K562 (cell line): ENCODE measurements at regions not wholly inside any gene's neighbourhood (a gene's known extent, or its start where the extent isn't known, plus 50 kb on each side); places are given as distances from the start of the nearest gene placed in this dataset.

Experiments
- ATAC-seq: fragments of 200-7000 bp; cut with Tn5 transposase; 3 replicates; pipeline ENCODE4 v1.9.1; 2020; ENCODE audit warnings: moderate library complexity
- BruUV-seq: library from RNA; stranded (reverse); fragments of 400-500 nt; replicated peaks from 2 replicates; lab custom pipeline; 2021; lab: Mats Ljungman, UMichigan
- CTCF ChIA-PET: fragments of 300-600 bp; formaldehyde crosslinking; extraction: SDS; loops from one replicate; lab custom pipeline; 2021; ENCODE audit warnings: low intra/inter-chr PET ratio; lab: Yijun Ruan, JAX
- POLR2A ChIA-PET: fragments of 300-600, 350-650 bp; sonication (Branson Sonifier 250); formaldehyde crosslinking; extraction: SDS; loops from one replicate; lab custom pipeline; 2021; ENCODE audit warnings: antibody characterized with exemption, inconsistent platforms; lab: Yijun Ruan, JAX
- DNase-seq, 4 experiments: peaks; one replicate each; pipeline versions ENCODE4 v3.0.0 to v3.0.0-alpha.2; 2011 to 2018; ENCODE audit warnings: low spot score in 3 of 4, mixed read lengths in 3 of 4; ENCODE audit errors: extremely low read depth in 1 of 4
- FAIRE-seq: peaks from 2 replicates; lab custom pipeline; 2011; peaks lifted over from hg19 to GRCh38; lab: Jason Lieb, UNC
- H2AFZ ChIP-seq: 2 replicates; pipeline ENCODE4 v1.6.0; 2011; ENCODE audit warnings: low read depth, low read length, control low read depth, inconsistent platforms
- H3K27ac ChIP-seq: fragments of 200-600 bp; 3 replicates; pipeline ENCODE4 v1.8.0; 2011; ENCODE audit warnings: low read depth, mild to moderate bottlenecking, control low read depth, inconsistent platforms, low read length, moderate library complexity, mixed read lengths; ENCODE audit errors: extremely low read depth
- H3K27me3 ChIP-seq, 2 experiments: fragments of 300-600 bp in 1 of 2; 2 replicates in 1 of 2; 3 replicates in 1 of 2; pipeline versions ENCODE4 v1.6.0 to v1.8.0; 2011; ENCODE audit warnings: inconsistent platforms in 2 of 2, low read length in 2 of 2, mild to moderate bottlenecking in 1 of 2, mixed read lengths in 1 of 2, moderate library complexity in 1 of 2; ENCODE audit not compliant: control insufficient read depth in 2 of 2, insufficient read depth in 2 of 2
- H3K36me3 ChIP-seq: fragments of 300-600 bp; 3 replicates; pipeline ENCODE4 v1.8.0; 2011; ENCODE audit warnings: mild to moderate bottlenecking, low read length, inconsistent platforms; ENCODE audit not compliant: control insufficient read depth, insufficient read depth
- H3K4me1 ChIP-seq, 2 experiments: fragments of 200-600 bp in 1 of 2; replicated peaks in 1 of 2; 2 replicates in 1 of 2; 3 replicates in 1 of 2; pipeline versions ENCODE4 v1.5.1 to v1.8.0; 2011; ENCODE audit warnings: inconsistent platforms in 2 of 2, low read length in 2 of 2, mild to moderate bottlenecking in 1 of 2, mixed read lengths in 1 of 2, moderate library complexity in 1 of 2; ENCODE audit not compliant: control insufficient read depth in 2 of 2, insufficient read depth in 2 of 2
- H3K4me2 ChIP-seq: 2 replicates; pipeline ENCODE4 v1.6.1; 2011; ENCODE audit warnings: low read length, control low read depth, inconsistent platforms, mixed read lengths; ENCODE audit not compliant: insufficient read depth
- H3K4me3 ChIP-seq: fragments of 200-600 bp; sonication (generic), shearing (Covaris generic); 2 replicates; pipeline ENCODE4 v1.5.1; 2016; ENCODE audit warnings: control low read depth, inconsistent platforms
- H3K79me2 ChIP-seq: fragments of 200-600 bp; 3 replicates; pipeline ENCODE4 v1.8.0; 2011; ENCODE audit warnings: low read length, inconsistent platforms; ENCODE audit not compliant: control insufficient read depth, insufficient read depth
- H3K9ac ChIP-seq, 2 experiments: 2 replicates each; pipeline versions ENCODE4 v1.6.0 to v1.6.1; 2011; ENCODE audit warnings: low read depth in 2 of 2, low read length in 2 of 2, control low read depth in 1 of 2, inconsistent platforms in 1 of 2, mild to moderate bottlenecking in 1 of 2, mixed read lengths in 1 of 2; ENCODE audit not compliant: insufficient read depth in 1 of 2
- H3K9me1 ChIP-seq: one replicate; pipeline ENCODE4 v1.6.0; 2011; ENCODE audit warnings: inconsistent platforms, mild to moderate bottlenecking, low read length, moderate library complexity; ENCODE audit not compliant: control insufficient read depth, insufficient read depth
- H3K9me3 ChIP-seq: replicated peaks from 2 replicates; pipeline ENCODE4 v1.5.1; 2011; ENCODE audit warnings: low read depth, low read length, inconsistent platforms; ENCODE audit not compliant: control insufficient read depth, insufficient read depth
- H4K20me1 ChIP-seq: replicated peaks from 2 replicates; pipeline ENCODE4 v1.6.1; 2011; ENCODE audit warnings: low read length, inconsistent platforms, mixed read lengths; ENCODE audit not compliant: control insufficient read depth, insufficient read depth
- ATF1 ChIP-seq, 2 experiments: fragments of 450-650 bp in 1 of 2; IDR thresholded peaks; 2 replicates each; pipeline ENCODE4 v1.6.1; 2016; ENCODE audit warnings: missing compliant biosample characterization in 1 of 2, missing genetic modification characterization in 1 of 2
- BCL6 ChIP-seq: fragments of 250-450 bp; sonication (Bioruptor Pico); IDR thresholded peaks from 2 replicates; pipeline ENCODE4 v1.4.0; 2020
- HNRNPL ChIP-seq: fragments of 200-400 bp; formaldehyde crosslinking; IDR thresholded peaks from 2 replicates; pipeline ENCODE4 v1.6.1; 2017; ENCODE audit warnings: low read depth, mild to moderate bottlenecking, low read length
- SRF ChIP-seq, 2 experiments: fragments of 250-450, 450-650 bp in 1 of 2; sonication (Bioruptor Pico) in 1 of 2; sonication (generic) in 1 of 2; formaldehyde crosslinking; IDR thresholded peaks; 2 replicates each; pipeline versions ENCODE4 v1.5.0 to v1.5.1; 2020 to 2022; ENCODE audit warnings: mild to moderate bottlenecking in 1 of 2, missing genetic modification reagents in 1 of 2
- TEAD1 ChIP-seq, 2 experiments: fragments of 450-650 bp in 1 of 2; sonication (generic) in 1 of 2; formaldehyde crosslinking; IDR thresholded peaks; 2 replicates each; pipeline versions ENCODE4 v1.4.0 to v1.8.0; 2020 to 2022; ENCODE audit warnings: mild to moderate bottlenecking in 2 of 2, missing genetic modification reagents in 1 of 2
- ZC3H8 ChIP-seq: fragments of 450-650 bp; IDR thresholded peaks from 2 replicates; pipeline ENCODE4 v1.6.1; 2017
- ZFP30 ChIP-seq: fragments of 250-450 bp; sonication (Bioruptor Pico); IDR thresholded peaks from 2 replicates; pipeline ENCODE4 v1.8.0; 2022; ENCODE audit warnings: moderate library complexity, mild to moderate bottlenecking, inconsistent platforms, borderline replicate concordance
- ZFP36 ChIP-seq: fragments of 150-350 bp; IDR thresholded peaks from 2 replicates; pipeline ENCODE4 v1.6.1; 2018; ENCODE audit warnings: low read length, low read depth; ENCODE audit not compliant: partially characterized antibody
- ZNF23 ChIP-seq: fragments of 250-450 bp; sonication (Bioruptor Pico); IDR thresholded peaks from 2 replicates; pipeline ENCODE4 v1.4.0; 2020; ENCODE audit warnings: mild to moderate bottlenecking
- WGBS: fragments of 100-300 bp; shearing (Covaris generic); methylation state at CpG from one replicate; pipeline ENCODE4 v1.1.6; 2016; ENCODE audit warnings: low coverage, mixed read lengths; ENCODE audit not compliant: insufficient coverage; ENCODE audit errors: missing lambda C conversion rate; 5-methylcytosine and 5-hydroxymethylcytosine counted together
- in situ Hi-C: fragments of 300-500 bp; cut with MboI; formaldehyde crosslinking; loops from 4 replicates; pipeline ENCODE4 v1.15.0; 2018; ENCODE audit warnings: inconsistent platforms, mixed read lengths
- intact Hi-C: fragments of 100-400 bp; cut with micrococcal nuclease; formaldehyde crosslinking; loops from 2 replicates; pipeline ENCODE4 v1.14.2; 2022
- TF ChIP-seq, protein P1 (sequence below): fragments of 450-650 bp; IDR thresholded peaks from 2 replicates; pipeline ENCODE4 v1.6.1; 2014; ENCODE audit warnings: low read depth, mild to moderate bottlenecking, moderate library complexity, borderline replicate concordance
- TF ChIP-seq, protein P2 (sequence below): sonication (generic); formaldehyde crosslinking; IDR thresholded peaks from 2 replicates; pipeline ENCODE4 v1.5.0; 2020; ENCODE audit warnings: missing genetic modification reagents
- TF ChIP-seq, protein P3 (sequence below): conservative IDR thresholded peaks from 2 replicates; pipeline ENCODE4 v1.6.1; 2011; ENCODE audit warnings: low read depth, mild to moderate bottlenecking, low read length; ENCODE audit not compliant: control insufficient read depth

DNA sequence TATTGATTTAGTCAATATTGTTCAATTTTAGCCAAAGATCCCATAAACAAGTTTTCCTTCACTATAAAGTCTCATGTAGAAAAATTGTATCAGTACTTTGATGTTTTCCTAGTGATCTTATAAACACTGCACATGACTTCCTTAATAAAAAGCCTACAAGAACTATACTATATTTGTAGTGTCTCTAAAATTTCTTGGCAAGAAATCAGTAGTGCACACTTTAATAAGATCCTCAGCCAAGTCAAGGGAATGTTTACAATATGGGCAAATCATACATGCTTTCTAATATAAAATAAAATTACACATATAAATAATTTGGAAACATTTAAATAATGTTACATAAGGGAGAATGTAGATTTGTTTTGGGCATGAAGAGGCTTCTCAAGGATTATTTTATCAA is 203.0 kb upstream of the CCDC179 start (continued):
- no peak for TF ChIP-seq ATF1 (CRISPR knock-in tag; IDR thresholded peaks at IDR 0.05)
- TF ChIP-seq ATF1 (tag; IDR thresholded peaks at IDR 0.05): no peak
- TF ChIP-seq ZNF23 (CRISPR knock-in tag): no peak
- TF ChIP-seq, protein P1, sequence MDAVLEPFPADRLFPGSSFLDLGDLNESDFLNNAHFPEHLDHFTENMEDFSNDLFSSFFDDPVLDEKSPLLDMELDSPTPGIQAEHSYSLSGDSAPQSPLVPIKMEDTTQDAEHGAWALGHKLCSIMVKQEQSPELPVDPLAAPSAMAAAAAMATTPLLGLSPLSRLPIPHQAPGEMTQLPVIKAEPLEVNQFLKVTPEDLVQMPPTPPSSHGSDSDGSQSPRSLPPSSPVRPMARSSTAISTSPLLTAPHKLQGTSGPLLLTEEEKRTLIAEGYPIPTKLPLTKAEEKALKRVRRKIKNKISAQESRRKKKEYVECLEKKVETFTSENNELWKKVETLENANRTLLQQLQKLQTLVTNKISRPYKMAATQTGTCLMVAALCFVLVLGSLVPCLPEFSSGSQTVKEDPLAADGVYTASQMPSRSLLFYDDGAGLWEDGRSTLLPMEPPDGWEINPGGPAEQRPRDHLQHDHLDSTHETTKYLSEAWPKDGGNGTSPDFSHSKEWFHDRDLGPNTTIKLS: no peak
- TF ChIP-seq, protein P2, sequence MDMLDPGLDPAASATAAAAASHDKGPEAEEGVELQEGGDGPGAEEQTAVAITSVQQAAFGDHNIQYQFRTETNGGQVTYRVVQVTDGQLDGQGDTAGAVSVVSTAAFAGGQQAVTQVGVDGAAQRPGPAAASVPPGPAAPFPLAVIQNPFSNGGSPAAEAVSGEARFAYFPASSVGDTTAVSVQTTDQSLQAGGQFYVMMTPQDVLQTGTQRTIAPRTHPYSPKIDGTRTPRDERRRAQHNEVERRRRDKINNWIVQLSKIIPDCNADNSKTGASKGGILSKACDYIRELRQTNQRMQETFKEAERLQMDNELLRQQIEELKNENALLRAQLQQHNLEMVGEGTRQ (CRISPR knock-in tag): no peak
- no peak for TF ChIP-seq BCL6 (CRISPR knock-in tag)
- no peak for TF ChIP-seq HNRNPL

DNA sequence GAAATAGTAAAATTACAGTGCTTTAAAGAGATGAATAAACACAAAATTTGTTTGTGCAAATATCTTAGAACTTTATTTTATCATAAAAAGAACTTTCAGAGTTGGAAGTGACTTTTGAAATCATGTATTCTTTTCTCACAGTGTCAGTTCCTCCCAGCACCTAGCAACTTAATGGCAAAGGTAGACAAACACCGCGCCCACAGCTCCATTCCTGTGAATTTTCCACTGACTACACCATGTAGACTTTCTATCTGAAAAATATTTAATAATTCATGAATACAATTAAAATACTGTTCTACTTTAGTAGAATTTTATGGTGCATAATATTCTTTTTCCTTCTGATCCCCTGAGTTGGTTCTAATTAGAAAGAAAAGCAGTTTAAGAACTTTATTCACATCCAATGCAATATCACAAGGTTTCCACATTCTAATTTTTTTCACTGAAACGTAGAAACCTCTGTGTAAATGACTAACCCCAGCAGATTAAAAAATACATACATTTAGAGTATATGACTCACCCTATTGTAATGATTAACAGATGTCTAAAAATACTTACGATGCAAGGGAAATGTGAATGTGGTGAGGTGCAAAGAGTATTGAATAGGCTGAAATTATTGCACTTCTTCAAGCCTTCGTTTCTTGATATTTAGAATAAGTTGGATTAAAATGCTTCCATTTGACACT is 218.2 kb upstream of the CCDC179 start:
- no TSS peak for BruUV-seq
- FAIRE-seq: no peak
- ChIA-PET POLR2A (no interaction called here), CTCF (no interaction called here)
- Histone ChIP-seq H3K27me3 (no peaks in the 10 kb centered on the region), H4K20me1 (no peaks in the 10 kb centered on the region), H3K27ac (no peak overlapping the region), H2AFZ (no peak overlapping the region), H3K79me2 (no peaks in the 10 kb centered on the region)
- 1% methylated on average over 5 of the region's 5 CpGs for WGBS
- ATAC-seq: no peak
- no peak for TF ChIP-seq ZFP36
- TF ChIP-seq TEAD1 (CRISPR knock-in tag; IDR thresholded peaks at IDR 0.05): no peak
- TF ChIP-seq ZFP30 (CRISPR knock-in tag): no peak
- TF ChIP-seq, protein P3, sequence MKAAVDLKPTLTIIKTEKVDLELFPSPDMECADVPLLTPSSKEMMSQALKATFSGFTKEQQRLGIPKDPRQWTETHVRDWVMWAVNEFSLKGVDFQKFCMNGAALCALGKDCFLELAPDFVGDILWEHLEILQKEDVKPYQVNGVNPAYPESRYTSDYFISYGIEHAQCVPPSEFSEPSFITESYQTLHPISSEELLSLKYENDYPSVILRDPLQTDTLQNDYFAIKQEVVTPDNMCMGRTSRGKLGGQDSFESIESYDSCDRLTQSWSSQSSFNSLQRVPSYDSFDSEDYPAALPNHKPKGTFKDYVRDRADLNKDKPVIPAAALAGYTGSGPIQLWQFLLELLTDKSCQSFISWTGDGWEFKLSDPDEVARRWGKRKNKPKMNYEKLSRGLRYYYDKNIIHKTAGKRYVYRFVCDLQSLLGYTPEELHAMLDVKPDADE: no peak
- TF ChIP-seq ZC3H8: no peak
- no peak for TF ChIP-seq SRF (CRISPR knock-in tag; IDR thresholded peaks at IDR 0.05)
- TF ChIP-seq, all 486 proteins: peak for 0
- Histone ChIP-seq H3K36me3 (no peaks in the 10 kb centered on the region), H3K9me1 (no peaks in the 10 kb centered on the region), H3K9me3 (no peaks in the 10 kb centered on the region), H3K9ac (no peak overlapping the region), H3K4me3 (no peak overlapping the region), H3K4me1 (no peaks in the 10 kb centered on the region), H3K4me2 (no peak overlapping the region)
- intact Hi-C loops (no loop called here), in situ Hi-C loops (no loop called here)
- no peak for DNase-seq
